Calu3 (cell line): ENCODE measurements at regions not wholly inside any gene's neighbourhood (a gene's known extent, or its start where the extent isn't known, plus 50 kb on each side); places are given as distances from the start of the nearest gene placed in this dataset.

ENCODE experiments used
- BruUV-seq: library from RNA; stranded (reverse); fragments of 400-500 nt; replicated peaks from 2 replicates; lab custom pipeline; 2021; lab: Mats Ljungman, UMichigan
- CTCF ChIA-PET: fragments of 300-600 bp; sonication (Branson Sonifier 250); formaldehyde crosslinking; loops from one replicate; lab custom pipeline; 2022; ENCODE audit warnings: antibody characterized with exemption; lab: Charles Lee
- DNase-seq: peaks from one replicate; pipeline ENCODE4 v3.0.0; 2022
- H3K27ac Mint-ChIP-seq: one replicate; pipeline ENCODE4 v1.8.0; 2022; ENCODE audit warnings: mixed read lengths; ENCODE audit not compliant: unreplicated experiment
- H3K27me3 Mint-ChIP-seq: one replicate; pipeline ENCODE4 v1.8.0; 2022; ENCODE audit warnings: mixed read lengths; ENCODE audit not compliant: unreplicated experiment
- H3K36me3 Mint-ChIP-seq: one replicate; pipeline ENCODE4 v1.8.0; 2022; ENCODE audit warnings: mild to moderate bottlenecking, moderate library complexity, mixed read lengths; ENCODE audit not compliant: insufficient read depth, unreplicated experiment
- H3K4me1 Mint-ChIP-seq: one replicate; pipeline ENCODE4 v1.8.0; 2022; ENCODE audit warnings: mild to moderate bottlenecking, low read depth, mixed read lengths; ENCODE audit not compliant: unreplicated experiment
- H3K4me3 Mint-ChIP-seq: one replicate; pipeline ENCODE4 v1.8.0; 2022; ENCODE audit warnings: mild to moderate bottlenecking, low read depth, moderate library complexity, mixed read lengths; ENCODE audit not compliant: unreplicated experiment
- H3K9me3 Mint-ChIP-seq: one replicate; pipeline ENCODE4 v1.8.0; 2022; ENCODE audit warnings: low read depth, mixed read lengths; ENCODE audit not compliant: unreplicated experiment
- CTCF ChIP-seq: fragments of 200-600 bp; IDR thresholded peaks from one replicate; pipeline ENCODE4 v1.8.0; 2022; ENCODE audit warnings: antibody characterized with exemption; ENCODE audit not compliant: unreplicated experiment
- intact Hi-C: fragments of 100-400 bp; cut with micrococcal nuclease; formaldehyde crosslinking; loops from one replicate; pipeline ENCODE4 v1.10.0; 2022; ENCODE audit not compliant: unreplicated experiment

DNA sequence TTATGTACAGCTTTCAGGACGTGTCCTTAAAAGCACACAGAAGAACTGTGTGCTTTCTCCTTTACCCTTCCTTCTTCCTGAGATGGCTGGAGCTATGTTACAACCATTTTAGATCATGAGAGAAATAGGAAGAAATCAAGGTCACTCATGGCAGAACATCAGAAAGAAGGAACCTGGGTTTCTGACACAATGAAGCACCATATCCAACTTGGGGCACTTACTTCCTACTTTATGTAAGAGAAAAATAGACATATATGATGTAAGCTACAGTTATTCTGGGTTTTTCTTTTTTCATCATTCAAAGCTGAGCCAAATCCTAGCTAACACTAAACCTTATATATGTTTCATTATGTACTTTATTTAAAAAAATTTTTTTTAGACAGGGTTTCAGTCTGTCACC, 79.5 kb downstream of the FAM161A start:
- H3K36me3 Mint-ChIP-seq: no peaks in the 10 kb centered on the region
- no peak overlapping the region for H3K27ac Mint-ChIP-seq
- DNase-seq: no peak
- H3K27me3 Mint-ChIP-seq: no peaks in the 10 kb centered on the region
- H3K4me3 Mint-ChIP-seq: no peak overlapping the region
- intact Hi-C loops: no loop called here
- H3K9me3 Mint-ChIP-seq: no peaks in the 10 kb centered on the region
- TF ChIP-seq CTCF: no peak
- BruUV-seq: no TSS peak
- CTCF ChIA-PET: no interaction called here
- peaks cover 20% of the 10 kb centered on the region for H3K4me1 Mint-ChIP-seq

DNA sequence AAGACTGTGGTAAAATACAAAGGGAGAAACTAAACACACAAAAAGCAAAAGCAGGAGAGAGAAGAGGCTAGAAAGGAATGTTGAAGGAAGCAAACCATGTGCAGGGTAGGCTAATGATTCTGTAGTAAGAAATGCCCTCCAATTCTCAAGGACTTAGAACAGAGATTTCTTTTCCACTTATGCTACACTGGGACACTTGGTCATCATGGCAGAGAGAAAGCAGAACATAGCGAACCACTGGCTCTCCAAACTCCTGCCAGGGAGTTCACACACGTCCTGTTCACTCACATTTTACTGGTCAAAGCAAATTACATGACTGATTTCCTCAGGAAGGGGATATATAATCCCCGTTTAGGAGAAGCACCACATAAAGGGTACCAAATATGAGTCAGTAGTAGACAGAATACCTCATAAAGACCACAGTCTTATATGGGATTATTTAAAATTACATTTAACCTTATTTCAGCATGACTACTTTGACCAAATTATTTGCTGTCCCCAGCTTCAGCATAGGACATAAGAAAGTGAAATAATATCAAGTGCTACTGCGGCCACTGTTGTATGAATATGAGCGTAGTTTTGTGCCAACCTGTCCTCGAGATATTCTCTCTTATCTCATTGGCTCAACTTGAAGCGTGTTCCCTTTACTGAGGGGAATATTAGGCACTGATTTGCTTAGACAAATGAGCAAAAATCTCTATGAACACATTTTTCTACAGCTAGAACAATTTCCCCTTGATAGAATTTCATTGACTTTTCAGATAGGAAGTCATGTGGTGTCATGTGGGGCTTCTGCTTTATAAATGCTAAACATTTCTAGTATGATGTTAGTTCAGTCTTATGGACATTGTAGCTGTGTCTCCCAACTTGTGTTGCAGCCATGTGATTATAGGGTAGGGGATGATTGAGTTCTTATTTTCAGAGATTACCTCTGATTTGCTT, 81.7 kb downstream of the FAM161A start:
- no TSS peak for BruUV-seq
- CTCF ChIA-PET: no interaction called here
- no peak overlapping the region for H3K27ac Mint-ChIP-seq
- no peak for DNase-seq
- TF ChIP-seq CTCF: no peak
- peaks cover 20% of the 10 kb centered on the region for H3K4me1 Mint-ChIP-seq
- no peaks in the 10 kb centered on the region for H3K36me3 Mint-ChIP-seq
- no peaks in the 10 kb centered on the region for H3K27me3 Mint-ChIP-seq
- H3K4me3 Mint-ChIP-seq: no peak overlapping the region
- no peaks in the 10 kb centered on the region for H3K9me3 Mint-ChIP-seq
- intact Hi-C loops: no loop called here

- CTCF ChIA-PET: interaction anchor here (0.7 kb wide), 1 partner anchor 430 kb away, joined by 5 read pairs; no protein-coding TSS in a partner anchor
- Mint-ChIP-seq H3K27me3 (no peaks in the 10 kb centered on the region), H3K4me1 (peaks cover 20% of the 10 kb centered on the region), H3K9me3 (no peaks in the 10 kb centered on the region), H3K36me3 (no peaks in the 10 kb centered on the region), H3K4me3 (peak overlapping the region; percentile 46), H3K27ac (peak overlapping the region; percentile 92)
- TF ChIP-seq CTCF: no peak
- peak; percentile 61 for DNase-seq
- intact Hi-C loops: no loop called here
- no TSS peak for BruUV-seq
Measured at GRCh38 chr2:61770746-61771145, 83.1 kb downstream of the FAM161A start.

DNA sequence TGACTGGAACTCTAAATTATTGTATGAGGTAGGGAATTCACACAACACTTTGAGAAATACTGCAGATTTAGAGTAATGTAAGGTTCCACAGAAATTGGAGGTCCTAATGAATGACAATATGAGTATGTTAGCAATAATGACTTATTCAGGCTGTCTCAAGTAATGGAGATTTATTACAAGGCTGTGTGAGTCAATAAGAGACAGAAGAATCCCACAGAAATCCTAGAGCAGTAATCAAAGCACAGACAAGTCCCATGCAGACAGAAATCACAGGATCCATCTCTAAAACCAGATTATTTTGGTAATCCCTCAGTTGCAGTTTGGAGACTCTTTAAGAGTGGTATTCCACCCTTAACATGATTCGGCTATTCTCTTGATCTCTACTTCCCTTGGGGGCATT, 83.6 kb downstream of the FAM161A start:
- TF ChIP-seq CTCF: no peak
- Mint-ChIP-seq H3K9me3 (no peaks in the 10 kb centered on the region), H3K36me3 (no peaks in the 10 kb centered on the region), H3K27me3 (no peaks in the 10 kb centered on the region), H3K4me1 (peaks cover 20% of the 10 kb centered on the region), H3K4me3 (peak overlapping the region; percentile 46), H3K27ac (peak overlapping the region; percentile 92)
- intact Hi-C loops: no loop called here
- no peak for DNase-seq
- no TSS peak for BruUV-seq
- CTCF ChIA-PET: no interaction called here
